Adrenal gland (tissue), 9 donors: ENCODE measurements at regions not wholly inside any gene's neighbourhood (a gene's known extent, or its start where the extent isn't known, plus 50 kb on each side); places are given as distances from the start of the nearest gene placed in this dataset.

ENCODE experiments used
- DNase-seq, 7 donors: peaks; one replicate each; pipeline ENCODE4 v3.0.0-alpha.2; 2019 to 2020
- H3K27ac ChIP-seq, 5 donors: fragments of 200-600 bp; sonication (generic) in 4 of 5; 1 replicate in 3 of 5; 2 replicates in 2 of 5; pipeline versions ENCODE4 v1.5.1 to v1.8.0; 2016 to 2020; ENCODE audit warnings: mild to moderate bottlenecking in 1 of 5
- H3K27me3 ChIP-seq: fragments of 200-600 bp; 2 replicates; pipeline ENCODE4 v1.8.0; 2021
- H3K36me3 ChIP-seq, 2 donors: fragments of 200-600 bp; replicated peaks in 1 of 2; 1 replicate in 1 of 2; 2 replicates in 1 of 2; pipeline versions ENCODE4 v1.5.1 to v1.8.0; 2018 to 2022
- H3K4me1 ChIP-seq, 2 donors: fragments of 200-600 bp; replicated peaks in 1 of 2; 1 replicate in 1 of 2; 2 replicates in 1 of 2; pipeline versions ENCODE4 v1.5.1 to v1.8.0; 2018 to 2021
- H3K4me3 ChIP-seq, 4 donors: fragments of 200-600 bp; sonication (generic) in 3 of 4; one replicate each; pipeline ENCODE4 v1.5.1; 2016 to 2018
- H3K9me3 ChIP-seq, 3 donors: fragments of 200-600 bp; sonication (generic) in 1 of 3; replicated peaks in 1 of 3; 1 replicate in 2 of 3; 2 replicates in 1 of 3; pipeline versions ENCODE4 v1.5.1 to v1.8.0; 2016 to 2021
- POLR2A ChIP-seq, 2 donors: fragments of 450-650 bp; IDR thresholded peaks; one replicate each; pipeline ENCODE4 v1.6.1; 2017; ENCODE audit warnings: antibody characterized with exemption in 2 of 2, mild to moderate bottlenecking in 2 of 2, moderate library complexity in 1 of 2
- WGBS, 4 donors: extraction: QIAGEN DNeasy Blood & Tissue Kit in 2 of 4; methylation state at CpG; one replicate each; pipeline versions ENCODE4 v1.1.5 to v1.1.7; 2013 to 2017; 5-methylcytosine and 5-hydroxymethylcytosine counted together
- intact Hi-C, 2 donors: fragments of 100-400 bp; cut with DNase I; formaldehyde crosslinking; loops; one replicate each; pipeline versions ENCODE4 v1.14.1 to v1.15.0; 2022 to 2023
- TF ChIP-seq, protein P1 (sequence below), 6 experiments: fragments of 450-650 bp in 4 of 6; fragments of 200-600 bp in 2 of 6; sonication (generic) in 1 of 6; IDR thresholded peaks; 1 replicate in 5 of 6; 2 replicates in 1 of 6; pipeline versions ENCODE4 v1.5.1 to v1.8.0; 2016 to 2021; ENCODE audit warnings: antibody characterized with exemption in 6 of 6, mild to moderate bottlenecking in 2 of 6, moderate library complexity in 1 of 6
- donor health status: healthy with polysubstance abuse.
- donor health status: Bipolar disorder and iron deficiency.
- donor health status: DM: yes; HTN: yes; CAD: no.
- donor health status: DM: no; HTN: no; CAD: no.
- donor health status: DM: no; HTN: no; CAD: no.

DNA sequence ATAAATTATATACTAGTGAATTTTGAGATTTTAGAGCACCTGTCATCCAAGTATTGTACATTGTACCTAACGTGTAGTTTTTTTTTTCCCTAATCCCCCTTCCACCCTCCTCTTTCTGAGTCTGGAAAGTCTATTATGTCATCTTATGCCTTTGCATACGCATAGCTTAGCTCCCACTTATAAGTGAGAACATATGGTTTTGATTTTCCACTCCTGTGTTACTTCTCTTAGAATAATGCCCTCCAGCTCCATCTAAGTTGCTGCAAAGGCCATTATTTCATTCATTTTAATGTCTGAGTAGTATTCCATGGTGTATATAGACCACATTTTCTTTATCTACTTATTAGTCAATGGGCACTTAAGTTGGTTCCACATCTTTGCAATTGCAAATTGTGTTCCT is 177.0 kb upstream of the C16orf82 start:
- Histone ChIP-seq H3K9me3 (no peaks in the 10 kb centered on the region), H3K36me3 (no peaks in the 10 kb centered on the region), H3K4me1 (no peaks in the 10 kb centered on the region), H3K4me3 (no peak overlapping the region), H3K27ac (no peak overlapping the region), H3K27me3 (no peaks in the 10 kb centered on the region)
- TF ChIP-seq, protein P1, sequence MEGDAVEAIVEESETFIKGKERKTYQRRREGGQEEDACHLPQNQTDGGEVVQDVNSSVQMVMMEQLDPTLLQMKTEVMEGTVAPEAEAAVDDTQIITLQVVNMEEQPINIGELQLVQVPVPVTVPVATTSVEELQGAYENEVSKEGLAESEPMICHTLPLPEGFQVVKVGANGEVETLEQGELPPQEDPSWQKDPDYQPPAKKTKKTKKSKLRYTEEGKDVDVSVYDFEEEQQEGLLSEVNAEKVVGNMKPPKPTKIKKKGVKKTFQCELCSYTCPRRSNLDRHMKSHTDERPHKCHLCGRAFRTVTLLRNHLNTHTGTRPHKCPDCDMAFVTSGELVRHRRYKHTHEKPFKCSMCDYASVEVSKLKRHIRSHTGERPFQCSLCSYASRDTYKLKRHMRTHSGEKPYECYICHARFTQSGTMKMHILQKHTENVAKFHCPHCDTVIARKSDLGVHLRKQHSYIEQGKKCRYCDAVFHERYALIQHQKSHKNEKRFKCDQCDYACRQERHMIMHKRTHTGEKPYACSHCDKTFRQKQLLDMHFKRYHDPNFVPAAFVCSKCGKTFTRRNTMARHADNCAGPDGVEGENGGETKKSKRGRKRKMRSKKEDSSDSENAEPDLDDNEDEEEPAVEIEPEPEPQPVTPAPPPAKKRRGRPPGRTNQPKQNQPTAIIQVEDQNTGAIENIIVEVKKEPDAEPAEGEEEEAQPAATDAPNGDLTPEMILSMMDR (IDR thresholded peaks at IDR 0.05): no peak
- no peak for TF ChIP-seq POLR2A (IDR thresholded peaks at IDR 0.05)
- intact Hi-C loops: no loop called here
- WGBS, 4 donors: 45 to 73% (median 54%) methylated on average over 2 of the region's 2 CpGs
- DNase-seq: no peak

DNA sequence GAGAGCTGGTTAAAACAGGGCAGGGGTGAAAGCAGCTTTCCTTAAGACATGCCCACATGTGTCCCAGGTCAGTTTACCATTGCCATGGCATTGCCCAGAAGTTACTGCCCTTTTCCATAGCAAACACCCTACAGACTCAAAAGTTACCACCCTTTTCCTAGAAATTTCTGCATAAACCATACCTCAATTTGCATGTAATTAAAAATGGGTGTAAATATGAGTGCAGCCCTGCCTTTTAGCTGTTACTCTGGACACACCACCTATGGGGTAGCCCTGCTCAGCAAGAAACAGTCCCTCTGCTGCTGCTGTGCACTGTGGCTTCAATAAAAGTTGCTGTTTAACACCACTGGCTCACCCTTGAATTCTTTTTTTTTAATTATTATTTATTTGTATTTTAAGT is 168.5 kb upstream of the C16orf82 start:
- Histone ChIP-seq H3K4me3 (no peak overlapping the region), H3K9me3 (no peaks in the 10 kb centered on the region), H3K27ac (no peak overlapping the region), H3K36me3 (no peaks in the 10 kb centered on the region), H3K4me1 (no peaks in the 10 kb centered on the region), H3K27me3 (no peaks in the 10 kb centered on the region)
- no peak for TF ChIP-seq POLR2A (IDR thresholded peaks at IDR 0.05)
- TF ChIP-seq, protein P1 (IDR thresholded peaks at IDR 0.05): no peak
- no peak for DNase-seq
- intact Hi-C loops: no loop called here

DNA sequence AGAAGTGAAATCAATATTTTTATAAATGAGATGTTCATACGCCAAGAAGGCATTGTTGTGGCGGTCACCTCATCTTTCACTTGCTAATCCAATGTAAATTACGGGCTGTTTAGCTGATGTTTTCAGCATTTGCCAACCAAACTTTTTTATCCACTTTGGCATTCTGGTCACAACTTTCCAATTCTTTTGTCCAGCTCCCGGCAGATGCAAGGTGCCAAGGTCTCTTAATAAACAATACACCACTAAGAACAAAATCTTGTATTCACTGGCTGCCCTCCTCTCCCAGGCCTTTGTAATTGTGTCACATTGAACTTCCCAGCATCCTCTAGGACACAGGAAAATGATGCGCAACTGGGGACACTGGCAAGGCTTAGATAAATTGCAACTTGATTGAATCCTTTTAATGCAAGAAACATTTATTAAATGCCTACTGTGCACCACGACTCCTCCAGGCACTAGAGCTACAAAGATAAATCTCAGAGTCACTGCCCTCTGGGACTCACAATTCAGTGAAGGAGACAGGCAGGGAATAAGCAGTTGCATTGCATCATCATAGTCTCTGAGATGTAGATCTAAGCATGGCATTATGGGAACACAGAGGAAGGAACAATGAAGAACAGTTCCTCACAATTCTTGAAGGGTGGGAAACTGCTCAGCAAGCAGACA is 165.4 kb upstream of the C16orf82 start:
- Histone ChIP-seq H3K9me3 (no peaks in the 10 kb centered on the region), H3K4me3 (no peak overlapping the region), H3K27ac (no peak overlapping the region), H3K4me1 (no peaks in the 10 kb centered on the region), H3K27me3 (no peaks in the 10 kb centered on the region), H3K36me3 (no peaks in the 10 kb centered on the region)
- TF ChIP-seq, protein P1 (IDR thresholded peaks at IDR 0.05): no peak
- TF ChIP-seq POLR2A (IDR thresholded peaks at IDR 0.05): no peak
- WGBS, 4 donors: 67 to 76% (median 73%) methylated on average over 6 of the region's 6 CpGs
- DNase-seq: no peak
- intact Hi-C loops: no loop called here

DNA sequence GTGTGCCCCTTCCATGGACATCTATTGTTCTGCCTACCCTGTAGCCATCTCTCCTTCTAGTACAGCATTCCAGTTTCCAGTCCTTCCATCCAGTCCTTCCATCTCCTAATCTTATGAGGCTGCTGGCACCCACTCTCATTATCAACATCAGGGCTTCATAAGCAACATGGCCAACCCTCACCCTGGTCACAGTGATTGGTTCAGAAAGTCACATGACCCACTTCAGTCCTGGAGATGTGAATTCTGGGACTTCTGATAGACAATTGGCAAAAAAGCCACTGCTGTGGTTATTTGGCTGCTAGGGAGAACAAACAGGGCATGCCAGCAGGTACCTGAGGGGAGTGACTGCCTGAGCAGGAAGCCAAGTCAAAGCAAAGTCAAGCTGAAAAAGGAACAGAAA is 164.7 kb upstream of the C16orf82 start:
- TF ChIP-seq, protein P1 (IDR thresholded peaks at IDR 0.05): no peak
- no peak for TF ChIP-seq POLR2A (IDR thresholded peaks at IDR 0.05)
- no peak for DNase-seq
- H3K27ac ChIP-seq: no peak overlapping the region
- intact Hi-C loops: no loop called here
- H3K36me3 ChIP-seq: no peaks in the 10 kb centered on the region
- H3K9me3 ChIP-seq: no peaks in the 10 kb centered on the region
- H3K4me3 ChIP-seq: no peak overlapping the region
- no peaks in the 10 kb centered on the region for H3K27me3 ChIP-seq
- H3K4me1 ChIP-seq: no peaks in the 10 kb centered on the region
